Adrenal gland (tissue), 5 donors: ENCODE measurements at regions not wholly inside any gene's neighbourhood (a gene's known extent, or its start where the extent isn't known, plus 50 kb on each side); places are given as distances from the start of the nearest gene placed in this dataset.

ENCODE experiments used
- POLR2A ChIP-seq, 2 donors: fragments of 450-650 bp; IDR thresholded peaks; one replicate each; pipeline ENCODE4 v1.6.1; 2017; ENCODE audit warnings: antibody characterized with exemption in 2 of 2, mild to moderate bottlenecking in 2 of 2, moderate library complexity in 1 of 2
- TF ChIP-seq, protein P1 (sequence below), 6 experiments: fragments of 450-650 bp in 4 of 6; fragments of 200-600 bp in 2 of 6; sonication (generic) in 1 of 6; IDR thresholded peaks; 1 replicate in 5 of 6; 2 replicates in 1 of 6; pipeline versions ENCODE4 v1.5.1 to v1.8.0; 2016 to 2021; ENCODE audit warnings: antibody characterized with exemption in 6 of 6, mild to moderate bottlenecking in 2 of 6, moderate library complexity in 1 of 6
- donor health status: DM: no; HTN: no; CAD: no.

DNA sequence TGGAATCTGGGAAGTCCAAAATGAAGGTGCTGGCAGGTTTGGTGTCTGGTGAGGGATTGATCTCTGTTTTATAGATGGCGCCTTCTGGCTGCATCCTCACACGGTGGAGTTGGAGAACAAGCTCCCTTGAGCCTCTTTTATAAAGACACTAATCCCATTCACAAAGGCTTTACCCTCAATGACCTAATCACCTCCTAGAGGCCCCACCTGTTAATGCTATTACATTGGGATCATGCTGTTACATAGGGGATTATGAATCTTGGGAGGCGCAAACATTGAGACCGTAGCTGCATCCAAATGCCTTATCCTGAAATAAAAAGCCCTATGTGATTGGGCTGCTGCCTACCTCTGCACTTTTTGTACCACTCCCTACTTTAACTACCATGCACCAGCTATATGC is 197.1 kb upstream of the HMHB1 start:
- no peak for TF ChIP-seq POLR2A (IDR thresholded peaks at IDR 0.05)
- TF ChIP-seq, protein P1, sequence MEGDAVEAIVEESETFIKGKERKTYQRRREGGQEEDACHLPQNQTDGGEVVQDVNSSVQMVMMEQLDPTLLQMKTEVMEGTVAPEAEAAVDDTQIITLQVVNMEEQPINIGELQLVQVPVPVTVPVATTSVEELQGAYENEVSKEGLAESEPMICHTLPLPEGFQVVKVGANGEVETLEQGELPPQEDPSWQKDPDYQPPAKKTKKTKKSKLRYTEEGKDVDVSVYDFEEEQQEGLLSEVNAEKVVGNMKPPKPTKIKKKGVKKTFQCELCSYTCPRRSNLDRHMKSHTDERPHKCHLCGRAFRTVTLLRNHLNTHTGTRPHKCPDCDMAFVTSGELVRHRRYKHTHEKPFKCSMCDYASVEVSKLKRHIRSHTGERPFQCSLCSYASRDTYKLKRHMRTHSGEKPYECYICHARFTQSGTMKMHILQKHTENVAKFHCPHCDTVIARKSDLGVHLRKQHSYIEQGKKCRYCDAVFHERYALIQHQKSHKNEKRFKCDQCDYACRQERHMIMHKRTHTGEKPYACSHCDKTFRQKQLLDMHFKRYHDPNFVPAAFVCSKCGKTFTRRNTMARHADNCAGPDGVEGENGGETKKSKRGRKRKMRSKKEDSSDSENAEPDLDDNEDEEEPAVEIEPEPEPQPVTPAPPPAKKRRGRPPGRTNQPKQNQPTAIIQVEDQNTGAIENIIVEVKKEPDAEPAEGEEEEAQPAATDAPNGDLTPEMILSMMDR (IDR thresholded peaks at IDR 0.05): no peak
